HG02981 (cell line): ENCODE measurements at regions not wholly inside any gene's neighbourhood (a gene's known extent, or its start where the extent isn't known, plus 50 kb on each side); places are given as distances from the start of the nearest gene placed in this dataset.

Experiments used
- ATAC-seq: cut with Tn5 transposase; IDR thresholded peaks from one replicate; pipeline ENCODE4 v1.9.1; 2021; ENCODE audit warnings: mild to moderate bottlenecking, moderate library complexity; ENCODE audit not compliant: unreplicated experiment

GRCh38 chr11:111098091-111098490, 147.4 kb upstream of the POU2AF2 start:
- ATAC-seq: peak; percentile 84

- ATAC-seq: no peak
These were observed 148.3 kb upstream of the POU2AF2 start for GRCh38 chr11:111097191-111097590.

GRCh38 chr11:111095327-111095726, 150.2 kb upstream of the POU2AF2 start:
- ATAC-seq: peak; percentile 52

- ATAC-seq: no peak
These were observed 152.5 kb upstream of the POU2AF2 start for GRCh38 chr11:111093061-111093460.

- no peak for ATAC-seq
These were observed 154.1 kb upstream of the POU2AF2 start for GRCh38 chr11:111091321-111091938.

GRCh38 chr11:111089759-111090158, 155.8 kb upstream of the POU2AF2 start:
- no peak for ATAC-seq

- ATAC-seq: no peak
These were observed 156.6 kb upstream of the POU2AF2 start for GRCh38 chr11:111088847-111089355.

GRCh38 chr11:111086058-111086457, 159.5 kb upstream of the POU2AF2 start:
- ATAC-seq: no peak

GRCh38 chr11:111082664-111083063, 162.9 kb upstream of the POU2AF2 start:
- ATAC-seq: no peak

- ATAC-seq: no peak
These were observed 164.5 kb upstream of the POU2AF2 start for GRCh38 chr11:111081021-111081511.

- ATAC-seq: no peak
These were observed 167.8 kb upstream of the POU2AF2 start for GRCh38 chr11:111077530-111078322.

GRCh38 chr11:111069066-111069465, 176.5 kb upstream of the POU2AF2 start:
- no peak for ATAC-seq

- no peak for ATAC-seq
These were observed 177.5 kb upstream of the POU2AF2 start for GRCh38 chr11:111067994-111068393.

- no peak for ATAC-seq
These were observed 178.7 kb upstream of the POU2AF2 start for GRCh38 chr11:111066846-111067245.

- no peak for ATAC-seq
These were observed 181.6 kb upstream of the POU2AF2 start for GRCh38 chr11:111063726-111064517.

- ATAC-seq: no peak
These were observed 183.1 kb upstream of the POU2AF2 start for GRCh38 chr11:111062420-111062819.

GRCh38 chr11:111059726-111060125, 185.8 kb upstream of the POU2AF2 start:
- ATAC-seq: no peak

- ATAC-seq: no peak
These were observed 196.4 kb upstream of the POU2AF2 start for GRCh38 chr11:111049131-111049530.

- ATAC-seq: no peak
These were observed 198.2 kb upstream of the POU2AF2 start for GRCh38 chr11:111047374-111047773.

- no peak for ATAC-seq
These were observed 199.2 kb upstream of the POU2AF2 start for GRCh38 chr11:111046291-111046690.

GRCh38 chr11:111045874-111046273, 199.7 kb upstream of the POU2AF2 start:
- no peak for ATAC-seq
